HK-2 (cell line): ENCODE measurements at regions not wholly inside any gene's neighbourhood (a gene's known extent, or its start where the extent isn't known, plus 50 kb on each side); places are given as distances from the start of the nearest gene placed in this dataset.

ENCODE experiments used
- DNase-seq: peaks from one replicate; pipeline ENCODE4 v3.0.0-alpha.2; 2018; ENCODE audit not compliant: unreplicated experiment

DNA sequence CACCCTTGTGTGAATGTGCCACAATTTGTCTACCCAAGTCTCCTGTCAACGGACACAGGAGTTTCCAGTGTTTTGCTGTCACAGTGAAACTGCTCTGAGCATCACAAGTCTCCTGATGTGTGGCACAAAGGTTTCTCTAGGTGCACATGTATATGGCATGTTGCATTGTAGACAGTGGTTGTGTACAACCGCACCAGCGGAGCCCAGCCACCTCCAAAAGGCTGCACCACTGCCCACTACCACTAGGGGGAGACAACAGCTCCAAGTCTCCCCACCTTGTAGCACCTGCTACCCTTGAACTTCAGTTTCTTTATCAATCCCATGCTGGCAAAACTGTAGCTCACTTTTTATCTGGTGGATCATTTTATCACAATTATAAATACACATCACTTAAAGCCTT lies 95.5 kb upstream of the ZNF469 start:
- peak; percentile 59 for DNase-seq

DNA sequence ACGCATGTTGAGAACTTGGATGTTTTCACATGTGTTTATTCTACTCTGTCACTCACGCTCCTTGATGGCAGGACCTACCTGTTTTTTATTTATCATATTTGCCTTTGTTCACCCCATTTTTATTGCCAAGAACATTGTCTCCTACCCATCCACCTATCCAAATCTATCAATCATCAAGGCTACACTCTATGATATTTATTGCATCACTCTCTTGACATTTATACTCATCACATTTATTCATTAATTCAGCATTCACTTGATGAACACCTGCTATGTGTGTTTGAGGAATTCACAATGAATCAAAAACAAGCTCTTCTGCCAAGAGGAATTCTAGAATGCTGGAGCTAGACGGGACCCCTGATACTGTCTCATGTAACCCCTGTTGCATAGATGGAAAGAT lies 94.5 kb upstream of the ZNF469 start:
- no peak for DNase-seq

DNA sequence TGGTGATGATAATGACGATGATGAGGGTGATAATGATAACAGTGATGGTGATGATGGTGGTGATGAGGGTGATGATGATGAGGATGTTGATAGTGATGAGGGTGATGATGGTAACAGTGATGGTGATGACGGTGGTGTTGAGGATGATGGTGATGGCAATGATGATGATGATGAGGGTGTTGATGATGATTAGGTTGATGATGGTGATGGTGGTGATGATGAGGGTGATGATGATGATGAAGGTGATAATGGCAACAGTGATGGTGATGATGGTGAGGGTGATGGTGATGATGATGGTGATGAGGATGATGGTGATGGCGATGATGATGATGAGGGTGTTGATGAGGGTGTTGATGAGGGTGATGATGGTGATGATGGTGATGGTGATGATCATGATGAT lies 93.8 kb upstream of the ZNF469 start:
- DNase-seq: no peak

DNA sequence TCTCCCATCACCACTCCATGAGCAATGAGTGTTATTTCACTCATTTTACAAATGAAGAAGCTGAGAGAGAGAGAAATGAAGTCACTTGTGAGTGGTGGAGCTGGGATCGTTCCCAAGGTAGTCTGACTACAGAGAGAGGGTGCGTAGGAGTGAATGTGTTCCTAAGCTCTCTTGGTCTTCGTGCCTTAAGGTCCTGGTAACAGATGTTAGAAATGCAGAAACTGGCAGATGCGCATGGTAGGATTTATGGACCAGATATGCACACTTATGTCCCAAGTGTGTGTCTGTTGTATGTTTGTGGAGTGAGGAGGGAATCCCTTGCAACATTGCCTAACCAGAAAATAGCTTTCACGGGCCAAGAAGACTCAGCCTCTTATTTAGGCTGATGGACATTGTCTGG lies 93.2 kb upstream of the ZNF469 start:
- no peak for DNase-seq

DNA sequence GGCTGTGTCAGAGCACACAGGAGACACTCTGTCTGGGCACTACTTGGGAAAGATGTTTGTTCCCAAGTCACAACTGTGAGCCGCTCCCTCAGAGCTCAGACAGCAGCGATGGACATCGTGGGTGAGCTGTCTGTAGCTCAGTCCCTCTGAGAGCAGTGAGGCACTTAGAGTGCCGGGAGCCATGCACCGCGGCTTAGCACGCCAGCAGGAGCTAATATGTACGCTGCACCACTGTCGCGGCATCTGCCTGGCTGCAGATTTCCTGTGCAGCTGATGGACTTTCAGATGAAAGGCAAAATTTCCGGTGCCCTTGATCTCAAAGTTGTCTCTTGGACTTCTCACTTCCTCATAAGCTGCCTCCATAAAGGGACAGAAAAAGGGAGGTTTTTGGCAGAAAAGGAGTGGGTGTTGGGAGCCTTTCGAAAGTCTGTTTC lies 92.8 kb upstream of the ZNF469 start:
- DNase-seq: no peak

DNA sequence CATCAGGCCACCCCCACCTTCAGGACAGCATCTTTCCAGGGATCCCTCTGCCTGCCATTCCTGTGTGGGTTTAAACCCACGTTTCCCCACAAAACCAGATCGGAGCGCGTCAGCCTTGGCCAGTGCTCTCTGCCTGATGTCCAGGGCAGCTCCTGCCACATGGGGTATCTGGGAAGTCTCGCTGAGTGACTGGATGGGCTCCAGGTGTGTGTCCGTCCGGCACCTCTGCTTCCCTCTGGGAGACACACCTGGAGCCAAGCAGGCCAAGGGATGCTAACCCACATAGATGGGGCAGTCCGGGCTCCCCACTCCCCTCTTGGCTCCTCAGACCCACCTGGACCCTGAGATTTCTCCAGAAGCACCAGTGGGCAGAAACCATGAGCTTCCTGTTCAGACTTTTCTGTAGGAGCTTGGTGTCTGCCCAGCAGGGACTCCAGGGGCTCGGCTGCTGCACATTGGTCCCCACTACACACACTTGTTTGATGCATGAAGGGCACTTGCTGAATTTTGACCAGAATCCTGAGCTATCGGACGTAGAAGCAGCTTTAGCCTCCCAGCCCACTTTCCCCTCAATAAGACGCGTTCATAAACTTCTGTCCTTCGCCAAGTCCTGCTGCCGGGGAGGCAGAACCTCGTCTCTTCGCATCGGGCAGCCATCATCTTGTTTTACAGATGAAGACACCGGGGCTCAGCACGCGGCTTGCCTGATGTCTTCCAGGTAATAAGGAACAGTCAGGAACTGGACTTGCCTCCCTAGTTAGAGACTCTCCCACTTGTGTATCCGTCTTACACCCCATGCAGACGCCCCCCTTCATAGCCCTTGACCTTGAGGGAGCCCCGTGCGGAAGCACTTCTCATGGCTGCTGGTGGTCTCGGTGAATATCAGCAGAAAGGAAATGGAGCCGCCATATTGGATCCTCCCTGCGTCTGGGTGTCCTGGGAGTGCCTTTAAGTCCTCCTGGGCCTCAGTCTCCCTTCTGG lies 91.6 kb upstream of the ZNF469 start:
- DNase-seq: no peak

DNA sequence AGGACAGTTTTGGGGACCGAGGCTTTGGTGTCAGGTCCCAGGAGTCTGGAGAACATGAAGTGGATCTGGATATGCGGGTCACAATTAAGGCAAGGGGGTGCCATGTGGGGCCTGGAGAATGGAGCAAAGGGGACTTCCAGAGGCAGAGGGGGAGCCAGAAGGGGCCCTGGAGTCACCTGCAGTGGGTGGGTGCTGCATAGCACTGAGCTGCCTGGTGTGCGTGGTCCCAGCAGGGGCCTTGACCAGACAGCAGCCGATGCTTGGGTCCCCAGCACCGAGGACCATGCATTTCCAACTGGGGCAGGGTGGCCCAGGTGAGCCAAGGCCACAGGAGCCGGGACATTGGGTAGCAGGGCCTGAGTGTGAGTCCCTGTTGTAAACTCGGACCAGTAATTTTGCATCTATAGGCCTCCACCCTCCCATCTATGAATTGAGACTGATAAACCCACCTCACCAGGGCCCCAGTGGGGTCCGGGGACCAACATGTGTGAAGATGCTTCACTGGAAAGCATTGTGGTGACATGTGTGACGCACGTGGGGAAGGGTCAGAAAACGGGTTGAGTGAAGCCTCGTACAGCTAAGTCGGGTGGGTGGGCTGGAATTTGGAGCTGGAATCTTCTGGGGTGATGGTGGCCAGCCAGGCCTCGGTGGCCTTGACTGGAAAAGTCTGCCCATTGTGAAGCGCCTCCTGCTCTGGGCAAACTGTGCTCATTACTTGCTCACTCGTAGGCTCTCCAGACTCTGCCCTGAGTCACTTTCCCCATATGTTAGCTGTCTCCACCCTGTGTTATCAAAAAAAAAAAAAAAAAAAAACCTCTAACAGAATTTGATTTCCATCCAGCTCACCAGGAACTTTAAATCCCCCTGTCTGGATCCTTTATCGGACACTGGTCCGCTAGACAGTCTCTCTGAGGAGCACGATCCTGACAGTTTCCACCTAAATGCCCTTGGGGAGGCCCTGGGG lies 90.5 kb upstream of the ZNF469 start:
- DNase-seq: no peak

DNA sequence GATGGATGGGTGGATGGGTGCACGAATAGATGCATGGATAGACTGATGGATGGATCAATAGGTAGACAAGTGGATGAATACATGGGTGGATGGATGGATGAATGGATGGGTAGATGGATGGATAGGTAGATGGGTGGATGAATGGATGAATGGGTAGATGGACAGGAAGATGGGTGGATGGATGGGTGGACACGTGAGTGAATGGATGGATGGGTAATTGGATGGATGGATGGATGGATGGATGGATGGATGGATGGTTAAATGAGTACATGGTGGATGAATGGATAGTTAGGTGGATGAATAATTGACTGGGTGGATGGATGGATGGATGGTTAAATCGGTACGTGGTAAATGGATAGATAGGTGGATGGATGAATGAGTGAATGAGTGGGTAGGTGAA lies 89.7 kb upstream of the ZNF469 start:
- DNase-seq: no peak

DNA sequence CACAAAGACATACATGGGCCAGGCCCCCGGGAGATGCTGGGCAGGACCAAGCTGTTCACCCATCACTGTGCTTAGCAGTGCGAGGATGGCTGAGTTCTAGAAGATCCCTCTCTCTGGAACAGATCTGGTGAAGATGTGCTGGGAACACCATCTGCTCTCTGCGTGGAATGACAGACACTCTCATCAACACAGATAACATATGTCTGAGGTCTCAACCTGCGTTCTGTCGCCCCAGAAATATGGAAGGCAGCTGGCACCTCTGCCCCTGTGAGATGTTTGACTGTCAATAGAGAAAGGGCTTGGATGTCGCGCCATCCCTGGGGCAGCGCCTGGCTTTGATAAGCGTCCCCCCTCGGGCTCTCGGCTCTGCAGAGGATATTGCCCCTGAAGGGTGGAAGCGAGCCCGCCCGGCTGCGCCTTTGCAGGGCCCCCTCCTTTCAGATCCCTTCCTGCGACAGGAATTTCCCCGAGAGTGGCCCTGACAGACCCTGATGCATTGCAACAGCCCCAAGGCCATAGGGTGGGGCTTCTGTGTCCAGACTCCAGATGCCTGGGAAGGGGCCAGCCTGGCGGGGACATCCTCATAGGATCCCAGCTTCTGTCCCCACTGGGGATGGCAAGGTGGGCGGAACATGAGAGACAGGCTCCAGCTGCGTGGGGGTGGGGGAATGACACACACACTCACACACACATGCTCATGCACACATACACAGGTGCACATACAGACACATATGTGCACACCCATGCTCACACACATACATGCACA lies 86.9 kb upstream of the ZNF469 start:
- no peak for DNase-seq

DNA sequence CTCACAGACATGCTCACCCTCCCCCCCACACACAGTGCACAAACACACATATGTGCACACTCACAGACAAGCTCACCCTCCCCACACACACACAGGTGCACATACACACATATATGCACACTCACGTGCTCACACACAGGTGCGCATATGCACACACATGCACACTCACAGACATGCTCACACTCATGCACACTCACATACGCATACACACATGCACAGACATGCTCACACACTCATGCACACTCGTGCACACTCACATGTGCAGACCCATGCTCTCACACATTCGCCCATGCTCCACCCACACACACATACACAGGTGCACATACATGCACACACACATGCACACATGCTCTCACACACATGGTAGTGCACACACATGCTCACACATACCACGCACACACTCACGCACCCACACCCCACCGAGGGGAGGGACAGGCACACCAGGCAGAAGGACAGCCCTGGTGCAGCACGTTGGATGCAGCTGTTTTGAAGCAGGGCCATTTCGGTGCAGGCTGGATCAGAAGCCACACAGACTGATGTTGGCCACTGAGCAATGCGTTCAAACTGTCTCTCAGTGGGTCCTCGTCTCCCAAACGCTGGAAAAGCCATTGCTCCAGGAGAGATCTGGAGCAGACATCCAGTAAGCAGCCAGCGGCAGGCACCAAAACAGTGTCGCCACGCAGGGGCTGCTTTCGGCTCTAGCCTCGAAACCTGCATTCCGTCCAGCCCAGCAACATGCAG lies 86.2 kb upstream of the ZNF469 start:
- no peak for DNase-seq

DNA sequence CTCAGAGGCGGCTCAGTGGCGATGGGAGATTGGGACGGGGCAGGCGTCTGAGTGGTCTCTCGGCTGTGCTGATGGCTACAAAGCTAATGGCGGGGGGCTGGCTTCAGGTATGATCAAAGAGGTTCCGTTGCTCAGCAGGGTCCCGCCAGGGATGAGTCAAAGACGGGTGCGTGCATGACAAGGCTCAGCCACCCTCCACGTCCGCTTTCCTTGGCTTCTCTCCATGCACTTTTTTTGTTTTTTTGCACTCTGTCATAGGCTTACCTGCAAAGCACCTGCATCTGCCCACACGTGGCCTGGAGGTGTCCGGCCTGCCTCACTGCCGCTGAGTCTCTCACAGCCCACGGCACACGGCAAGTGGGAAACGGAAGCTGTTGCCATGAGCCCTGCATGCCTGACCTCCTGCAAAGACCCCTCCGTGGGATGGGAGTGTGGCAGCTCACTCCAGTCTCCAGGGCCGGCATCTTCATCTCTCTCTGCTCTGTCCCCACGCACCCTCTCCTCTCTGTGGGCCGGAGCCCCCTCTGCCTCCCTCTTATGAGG lies 85.5 kb upstream of the ZNF469 start:
- DNase-seq: no peak

DNA sequence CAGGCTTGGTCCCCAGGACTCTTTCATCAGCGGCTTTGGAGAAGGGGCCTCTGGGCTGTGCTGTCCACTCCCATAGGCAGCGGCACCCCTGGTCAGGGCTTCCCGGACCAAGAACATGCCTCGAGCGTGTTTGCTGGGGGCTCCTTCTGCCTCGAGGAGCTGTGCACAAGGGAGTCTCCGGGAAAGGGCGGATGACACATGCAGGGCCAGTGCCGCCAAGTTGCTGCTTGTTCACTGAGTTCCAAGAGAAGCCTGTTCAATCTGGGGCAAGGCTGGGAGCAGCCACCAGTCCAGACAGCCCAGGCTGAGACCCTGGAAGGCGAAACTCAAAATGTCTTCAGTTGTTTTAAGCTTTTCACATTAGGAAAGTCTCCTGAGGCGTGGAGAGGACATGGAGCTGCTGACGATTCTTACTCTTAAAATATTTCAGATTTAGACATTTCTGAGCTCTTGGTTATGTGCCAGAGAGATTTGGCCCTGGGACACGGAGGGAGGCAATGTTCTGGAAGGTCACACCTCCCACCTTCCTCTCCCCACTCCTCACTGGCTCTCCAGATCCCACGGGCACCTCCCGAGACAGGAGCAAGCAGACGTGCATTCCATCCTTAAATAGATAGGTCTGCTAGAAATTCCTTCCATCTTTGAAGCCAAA lies 84.5 kb upstream of the ZNF469 start:
- no peak for DNase-seq

DNA sequence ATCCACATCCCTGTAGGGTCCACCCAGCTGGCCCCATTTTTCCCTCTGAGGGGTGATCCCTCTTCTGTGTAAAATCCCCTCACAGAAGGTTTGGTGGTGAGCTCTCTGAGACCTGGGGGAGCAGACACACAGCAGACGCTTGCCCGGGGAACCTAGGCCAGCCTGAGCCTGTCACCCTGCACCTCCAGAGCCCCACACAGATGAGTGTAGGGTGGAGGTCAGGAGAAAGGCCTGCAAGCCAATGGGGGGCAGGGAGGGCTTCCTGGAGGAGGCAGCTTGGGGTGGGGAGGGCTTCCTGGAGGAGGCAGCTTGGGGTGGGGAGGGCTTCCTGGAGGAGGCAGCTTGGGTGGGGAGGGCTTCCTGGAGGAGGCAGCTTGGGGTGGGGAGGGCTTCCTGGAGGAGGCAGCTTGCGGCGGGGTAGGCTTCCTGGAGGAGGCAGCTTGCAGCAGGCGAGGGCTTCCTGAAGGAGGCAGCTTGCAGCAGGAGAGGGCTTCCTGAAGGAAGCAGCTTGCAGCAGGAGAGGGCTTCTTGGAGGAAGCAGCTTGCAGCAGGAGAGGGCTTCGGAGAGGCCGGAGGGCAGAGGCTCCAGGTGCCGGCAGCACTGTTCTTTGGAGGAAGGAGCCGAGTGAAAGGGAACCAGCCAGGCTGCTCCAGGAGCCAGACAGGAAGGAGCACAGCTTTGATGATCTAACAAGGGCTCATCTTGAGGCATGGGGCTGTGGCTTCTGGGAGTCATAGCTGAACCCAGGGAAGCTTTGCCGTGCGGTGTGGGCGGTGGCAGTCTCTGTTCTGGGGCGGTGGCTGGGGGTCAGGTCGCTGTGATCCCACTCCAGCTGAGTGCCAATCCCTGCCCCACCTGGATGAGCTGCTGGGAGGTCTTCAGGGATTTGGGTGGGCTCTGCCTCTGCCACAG lies 83.7 kb upstream of the ZNF469 start:
- no peak for DNase-seq

DNA sequence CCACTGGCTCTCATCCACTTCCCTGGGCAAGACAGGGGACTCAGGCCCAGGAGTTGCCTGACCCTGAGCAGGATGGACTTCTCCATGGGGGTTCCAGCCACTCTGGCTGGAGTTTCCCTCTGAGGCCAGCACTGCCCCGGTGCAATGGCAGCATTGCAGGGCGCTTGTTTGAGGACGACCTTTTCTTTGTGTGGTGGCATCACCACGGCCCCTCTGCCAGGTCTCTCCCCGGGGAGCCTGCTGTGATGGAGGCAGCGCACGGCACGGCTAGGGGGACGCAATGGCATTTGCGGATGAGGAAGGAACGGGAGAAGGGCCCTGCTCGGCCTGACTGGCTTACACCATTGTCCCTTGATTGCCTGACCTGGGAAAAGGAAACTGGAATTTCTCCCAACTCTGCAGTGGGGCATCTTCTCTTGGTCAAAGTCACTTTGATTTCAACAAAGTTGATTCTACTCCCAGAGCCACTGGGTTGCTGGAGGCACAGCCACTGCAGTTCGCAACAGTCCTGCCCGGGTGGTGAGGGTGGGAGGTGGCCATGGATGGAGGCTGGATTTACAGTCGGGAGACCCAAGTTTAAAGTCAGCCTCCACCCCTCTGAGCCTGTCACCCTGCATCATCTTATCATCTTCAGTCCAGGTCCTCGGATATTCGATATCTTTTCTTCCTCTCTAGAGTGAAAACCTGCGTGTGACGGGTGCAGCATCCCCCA lies 82.9 kb upstream of the ZNF469 start:
- DNase-seq: no peak

DNA sequence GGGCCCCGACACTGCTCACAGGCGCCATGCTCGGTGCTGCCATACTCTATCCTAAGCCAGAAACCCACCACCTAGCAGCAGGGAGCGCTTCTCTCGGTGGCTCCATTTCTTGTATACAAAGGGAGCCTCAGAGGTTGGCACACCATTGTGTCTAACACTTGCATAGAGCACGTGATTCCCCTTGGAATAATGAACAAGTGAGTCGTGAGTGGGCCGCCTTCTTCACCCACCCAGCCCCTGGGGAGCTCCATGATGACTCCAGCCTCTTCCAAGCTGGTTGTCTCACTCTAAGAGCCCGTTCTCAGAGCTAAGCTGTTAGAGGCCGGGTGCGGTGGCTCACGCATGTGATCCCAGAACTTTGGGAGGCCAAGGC lies 82.3 kb upstream of the ZNF469 start:
- no peak for DNase-seq

DNA sequence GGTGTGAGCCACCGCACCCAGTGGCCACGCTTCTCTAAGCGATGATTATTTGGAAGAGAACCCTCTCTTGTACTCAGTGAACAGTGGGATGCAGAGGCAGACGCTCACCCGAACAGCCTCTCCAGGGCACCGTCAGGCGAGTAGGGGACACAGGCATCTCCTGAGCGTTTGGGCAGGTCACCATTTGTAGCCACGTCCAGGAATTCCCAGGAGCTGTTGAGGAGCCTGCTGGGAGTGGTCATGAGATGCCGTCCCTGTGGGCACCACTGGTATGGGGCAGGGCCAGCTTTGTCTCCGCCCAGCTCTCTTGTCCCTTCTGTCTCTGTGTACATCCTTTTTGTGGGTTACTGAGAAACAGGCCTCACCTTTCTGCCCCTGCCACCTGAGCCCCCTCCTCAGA lies 81.3 kb upstream of the ZNF469 start:
- DNase-seq: no peak

DNA sequence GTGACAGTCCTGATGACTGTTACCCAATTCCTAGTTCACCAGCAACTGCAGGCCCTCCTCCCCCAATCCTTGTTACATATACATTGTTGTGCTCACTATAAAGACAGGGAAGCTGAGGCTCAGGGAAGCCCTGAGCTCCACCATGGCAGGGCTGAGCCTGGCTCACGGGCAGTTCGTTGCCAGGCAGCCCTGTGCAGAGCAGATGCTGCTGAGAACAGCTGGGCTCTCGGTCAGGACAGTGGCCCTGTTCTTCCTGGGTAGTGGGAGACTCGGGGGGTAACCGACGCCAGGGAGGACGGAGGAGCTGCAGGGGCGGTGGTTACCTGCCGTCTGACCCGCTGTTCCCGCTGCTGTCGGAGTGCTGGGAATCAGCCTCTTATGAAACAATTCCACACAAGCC lies 80.9 kb upstream of the ZNF469 start:
- DNase-seq: no peak

DNA sequence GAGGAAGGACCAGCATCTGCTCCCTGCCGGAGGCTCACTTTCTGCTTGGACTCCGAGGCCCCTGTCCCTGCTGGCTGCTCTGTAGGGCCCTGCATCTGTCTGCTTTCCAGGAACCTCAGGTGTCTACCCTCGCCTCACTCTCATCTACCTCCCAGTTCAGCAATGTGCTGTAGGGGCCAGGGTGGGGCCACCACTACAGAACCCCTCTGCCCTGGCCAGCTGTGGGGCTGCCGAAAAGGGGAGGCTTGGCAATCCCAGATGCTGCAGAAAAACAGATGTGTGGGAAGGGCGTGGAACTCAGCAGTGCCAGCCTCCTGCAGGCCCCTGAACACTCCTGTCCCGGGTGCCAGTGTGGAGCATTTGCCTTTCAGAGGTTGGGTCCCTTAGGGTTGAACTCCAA lies 80.1 kb upstream of the ZNF469 start:
- no peak for DNase-seq

DNA sequence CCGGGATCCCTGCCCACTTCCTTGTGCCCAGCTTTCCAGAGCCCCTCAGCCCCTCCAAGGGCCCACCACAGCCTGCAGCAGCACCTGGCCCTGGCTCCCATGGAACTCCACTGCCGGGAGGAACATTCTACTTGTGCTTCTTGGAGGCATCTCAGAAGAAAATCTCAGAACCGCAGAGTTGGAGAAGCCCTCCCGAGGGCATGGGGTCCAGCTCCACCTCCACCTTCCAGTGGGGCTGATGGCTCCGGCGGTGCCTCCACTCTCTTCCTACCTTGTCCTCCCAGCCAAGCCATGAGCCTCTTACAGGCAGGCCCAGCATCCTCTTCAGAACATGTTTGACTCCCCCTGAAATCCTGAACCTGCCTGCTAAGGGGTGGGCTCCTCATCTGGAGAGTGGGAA lies 79.4 kb upstream of the ZNF469 start:
- DNase-seq: no peak
